WTC11 (cell line): ENCODE measurements at regions not wholly inside any gene's neighbourhood (a gene's known extent, or its start where the extent isn't known, plus 50 kb on each side); places are given as distances from the start of the nearest gene placed in this dataset.
A peak's percentile ranks its signal among the peaks of the same experiment; 100 is the strongest.

Experiments
- ATAC-seq: fragments of 200-7000 bp; cut with Tn5 transposase; 2 replicates; pipeline ENCODE4 v1.10.0; 2021; ENCODE audit warnings: mild to moderate bottlenecking, moderate library complexity
- CTCF ChIA-PET: fragments of 300-600 bp; sonication (Branson Sonifier 250); formaldehyde crosslinking; loops from one replicate; lab custom pipeline; 2021; ENCODE audit warnings: antibody characterized with exemption; lab: Charles Lee
- POLR2A ChIA-PET: fragments of 350-600 bp; sonication (Branson Sonifier 250); formaldehyde crosslinking; loops from one replicate; lab custom pipeline; 2021; ENCODE audit warnings: antibody characterized with exemption; lab: Charles Lee
- DNase-seq: peaks from one replicate; pipeline ENCODE4 v3.0.0; 2021; ENCODE audit warnings: low spot score
- H3K27ac Mint-ChIP-seq: 2 replicates; pipeline ENCODE4 v1.8.0; 2021; ENCODE audit warnings: mixed read lengths
- H3K27me3 Mint-ChIP-seq: 2 replicates; pipeline ENCODE4 v1.8.0; 2021; ENCODE audit warnings: low read depth, mild to moderate bottlenecking, moderate library complexity, mixed read lengths
- H3K36me3 Mint-ChIP-seq: 2 replicates; pipeline ENCODE4 v1.8.0; 2021; ENCODE audit warnings: mixed read lengths
- H3K4me1 Mint-ChIP-seq: 2 replicates; pipeline ENCODE4 v1.8.0; 2022; ENCODE audit warnings: mixed read lengths
- H3K4me3 Mint-ChIP-seq: 2 replicates; pipeline ENCODE4 v1.8.0; 2021; ENCODE audit warnings: mild to moderate bottlenecking, moderate library complexity, mixed read lengths
- H3K9me3 Mint-ChIP-seq: 2 replicates; pipeline ENCODE4 v1.8.0; 2021; ENCODE audit warnings: mixed read lengths
- ATF6 ChIP-seq: sonication (generic); formaldehyde crosslinking; IDR thresholded peaks from 2 replicates; pipeline ENCODE4 v1.8.1; 2023; ENCODE audit warnings: mild to moderate bottlenecking, missing genetic modification reagents
- CTCF ChIP-seq: fragments of 200-600 bp; IDR thresholded peaks from 2 replicates; pipeline ENCODE4 v1.8.0; 2022; ENCODE audit warnings: antibody characterized with exemption
- FOXK1 ChIP-seq: sonication (generic); formaldehyde crosslinking; IDR thresholded peaks from 2 replicates; pipeline ENCODE4 v1.8.0; 2022; ENCODE audit warnings: mild to moderate bottlenecking, moderate library complexity, missing genetic modification reagents
- GRHL2 ChIP-seq: fragments of 250-450 bp; sonication (Bioruptor Pico); IDR thresholded peaks from 2 replicates; pipeline ENCODE4 v1.8.0; 2022; ENCODE audit warnings: mild to moderate bottlenecking, moderate library complexity; ENCODE audit not compliant: insufficient replicate concordance, severe bottlenecking
- MLX ChIP-seq: sonication (generic); formaldehyde crosslinking; IDR thresholded peaks from 2 replicates; pipeline ENCODE4 v1.8.1; 2023; ENCODE audit warnings: mild to moderate bottlenecking, missing genetic modification reagents, moderate library complexity
- PRDM15 ChIP-seq: sonication (generic); formaldehyde crosslinking; IDR thresholded peaks from 2 replicates; pipeline ENCODE4 v1.8.0; 2022; ENCODE audit warnings: missing genetic modification reagents
- PREB ChIP-seq: sonication (generic); formaldehyde crosslinking; IDR thresholded peaks from 2 replicates; pipeline ENCODE4 v1.8.1; 2022; ENCODE audit warnings: mild to moderate bottlenecking, missing genetic modification reagents, moderate library complexity, borderline replicate concordance
- SMAD4 ChIP-seq: sonication (generic); formaldehyde crosslinking; IDR thresholded peaks from 2 replicates; pipeline ENCODE4 v1.8.0; 2022; ENCODE audit warnings: mild to moderate bottlenecking, missing genetic modification reagents
- ZNF121 ChIP-seq: sonication (generic); formaldehyde crosslinking; IDR thresholded peaks from 2 replicates; pipeline ENCODE4 v1.8.0; 2023; ENCODE audit warnings: missing genetic modification reagents
- ZNF263 ChIP-seq: sonication (generic); formaldehyde crosslinking; IDR thresholded peaks from 2 replicates; pipeline ENCODE4 v1.8.1; 2022; ENCODE audit warnings: low read depth, mild to moderate bottlenecking, moderate library complexity, missing genetic modification reagents
- ZNF512 ChIP-seq: sonication (generic); formaldehyde crosslinking; IDR thresholded peaks from 2 replicates; pipeline ENCODE4 v1.8.1; 2022; ENCODE audit warnings: missing genetic modification reagents, borderline replicate concordance

- TF ChIP-seq ATF6 (CRISPR knock-in tag), result no peak
- no peak for TF ChIP-seq MLX (CRISPR knock-in tag)
- TF ChIP-seq PREB (CRISPR knock-in tag), result no peak
- no peak for TF ChIP-seq GRHL2 (CRISPR knock-in tag)
- TF ChIP-seq SMAD4 (CRISPR knock-in tag), result no peak
Observed at GRCh38 chr2:158025255-158025996, 76.2 kb upstream of the UPP2 start (continued).

- Mint-ChIP-seq H3K27ac (no peak overlapping the region), H3K4me3 (no peak overlapping the region), H3K27me3 (no peaks in the 10 kb centered on the region; the same call in 1 of the 2 replicates), H3K36me3 (no peaks in the 10 kb centered on the region), H3K9me3 (peaks cover 8% of the 10 kb centered on the region), H3K4me1 (0 out of 2 replicates have a peak, but pooled peaks cover 2% of the 10 kb centered on the region)
- ChIA-PET CTCF (interaction anchor here (0.5 to 3.3 kb wide), 58 partner anchors 10 to 1618 kb away, joined by 3 to 41 read pairs (median 3); partner anchors contain the start of genes ACVR1, ACVR1C, CCDC148 and PKP4), POLR2A (interaction anchor here (1.0 kb wide), 1 partner anchor 13 kb away, joined by 3 read pairs; no protein-coding TSS in a partner anchor)
- peak; percentile 60 for ATAC-seq
- peak; percentile 65 for DNase-seq
- no peak for TF ChIP-seq ZNF263 (CRISPR knock-in tag)
- peak; percentile 71 for TF ChIP-seq CTCF
Observed at GRCh38 chr2:158024288-158024898, 77.3 kb upstream of the UPP2 start.

GRCh38 chr2:158022888-158023287, 78.8 kb upstream of the UPP2 start:
- CTCF ChIA-PET, result interaction anchor here (0.6 to 3.3 kb wide), 5 partner anchors 12 to 730 kb away, joined by 3 to 41 read pairs (median 31); no protein-coding TSS in a partner anchor
- no peak for TF ChIP-seq ZNF512 (CRISPR knock-in tag)
- TF ChIP-seq, all 79 proteins: peak for 0
- Mint-ChIP-seq H3K36me3 (no peaks in the 10 kb centered on the region), H3K27ac (no peak overlapping the region), H3K27me3 (no peaks in the 10 kb centered on the region; the same call in 1 of the 2 replicates), H3K4me1 (no peaks in the 10 kb centered on the region), H3K4me3 (no peak overlapping the region), H3K9me3 (no peaks in the 10 kb centered on the region; the same call in 1 of the 2 replicates)
- POLR2A ChIA-PET, result no interaction called here
- no peak for ATAC-seq
- DNase-seq, result no peak

GRCh38 chr2:158021226-158021625, 80.5 kb upstream of the UPP2 start:
- Mint-ChIP-seq H3K36me3 (no peaks in the 10 kb centered on the region), H3K9me3 (no peaks in the 10 kb centered on the region), H3K27me3 (peaks cover 9% of the 10 kb centered on the region), H3K4me3 (no peak overlapping the region), H3K4me1 (no peaks in the 10 kb centered on the region), H3K27ac (no peak overlapping the region)
- DNase-seq (no peak), ATAC-seq (no peak)
- CTCF ChIA-PET, result interaction anchor here (2.5 kb wide), 1 partner anchor 10 kb away, joined by 13 read pairs; no protein-coding TSS in a partner anchor
- POLR2A ChIA-PET, result interaction anchor here (0.7 kb wide), 2 partner anchors 11 to 72 kb away, joined by 3 read pairs; no protein-coding TSS in a partner anchor
- TF ChIP-seq ZNF121 (CRISPR knock-in tag), result no peak
- TF ChIP-seq FOXK1, result no peak
- TF ChIP-seq PRDM15 (CRISPR knock-in tag), result no peak
- TF ChIP-seq ZNF512 (CRISPR knock-in tag), result no peak
